Adrenal gland (tissue), 5 donors: ENCODE measurements at regions not wholly inside any gene's neighbourhood (a gene's known extent, or its start where the extent isn't known, plus 50 kb on each side); places are given as distances from the start of the nearest gene placed in this dataset.

Experiments
- CTCF ChIP-seq, 6 experiments: fragments of 450-650 bp in 4 of 6; fragments of 200-600 bp in 2 of 6; sonication (generic) in 1 of 6; IDR thresholded peaks; 1 replicate in 5 of 6; 2 replicates in 1 of 6; pipeline versions ENCODE4 v1.5.1 to v1.8.0; 2016 to 2021; ENCODE audit warnings: antibody characterized with exemption in 6 of 6, mild to moderate bottlenecking in 2 of 6, moderate library complexity in 1 of 6
- POLR2A ChIP-seq, 2 donors: fragments of 450-650 bp; IDR thresholded peaks; one replicate each; pipeline ENCODE4 v1.6.1; 2017; ENCODE audit warnings: antibody characterized with exemption in 2 of 2, mild to moderate bottlenecking in 2 of 2, moderate library complexity in 1 of 2
- donor health status: DM: no; HTN: no; CAD: no.

DNA sequence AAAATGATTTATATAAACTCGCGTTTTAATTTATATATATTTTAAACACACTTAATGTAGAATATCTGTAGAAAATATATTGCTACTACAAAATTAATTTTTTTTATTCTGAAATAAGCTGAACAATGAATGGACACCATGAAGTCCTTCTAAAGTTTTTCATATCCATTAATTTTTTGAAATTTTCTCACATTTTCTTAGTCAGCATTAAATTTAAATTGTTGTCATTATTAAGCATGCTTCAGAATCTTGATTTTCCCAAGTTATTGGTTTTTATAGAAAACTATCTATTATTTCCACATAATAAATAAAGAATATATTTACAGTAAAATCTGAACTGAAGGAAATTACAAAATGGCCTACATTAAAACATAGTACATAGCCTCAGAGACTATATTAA lies 1314.9 kb upstream of the CDH6 start:
- no peak for TF ChIP-seq CTCF (IDR thresholded peaks at IDR 0.05)
- TF ChIP-seq POLR2A (IDR thresholded peaks at IDR 0.05), result no peak
